GM23338 (cell line): ENCODE measurements at regions not wholly inside any gene's neighbourhood (a gene's known extent, or its start where the extent isn't known, plus 50 kb on each side); places are given as distances from the start of the nearest gene placed in this dataset.
A peak's percentile ranks its signal among the peaks of the same experiment; 100 is the strongest.

Experiments
- ATAC-seq: fragments of 200-7000 bp; cut with Tn5 transposase; 3 replicates; pipeline ENCODE4 v1.9.1; 2020
- DNase-seq: peaks from one replicate; pipeline ENCODE4 v3.0.0-alpha.2; 2015; ENCODE audit warnings: low spot score
- H2AFZ ChIP-seq: fragments of 200-600 bp; sonication (generic); 2 replicates; pipeline ENCODE4 v1.8.0; 2016; ENCODE audit warnings: antibody characterized with exemption, mild to moderate bottlenecking, moderate library complexity
- H3F3A ChIP-seq: fragments of 200-600 bp; sonication (generic); replicated peaks from 2 replicates; pipeline ENCODE4 v1.8.0; 2017; ENCODE audit warnings: antibody characterized with exemption, mixed run types, low read depth
- H3K27ac ChIP-seq: fragments of 200-600 bp; sonication (generic); 2 replicates; pipeline ENCODE4 v1.6.1; 2016; ENCODE audit warnings: low read depth
- H3K27me3 ChIP-seq: fragments of 200-600 bp; sonication (generic); 2 replicates; pipeline ENCODE4 v1.8.0; 2016; ENCODE audit warnings: mild to moderate bottlenecking, mixed run types, moderate library complexity; ENCODE audit not compliant: insufficient read depth
- H3K36me3 ChIP-seq: fragments of 200-600 bp; sonication (generic); 2 replicates; pipeline ENCODE4 v1.8.0; 2016; ENCODE audit warnings: mild to moderate bottlenecking; ENCODE audit not compliant: insufficient read depth
- H3K4me1 ChIP-seq: fragments of 200-600 bp; sonication (generic); 2 replicates; pipeline ENCODE4 v1.8.0; 2016; ENCODE audit warnings: mild to moderate bottlenecking, moderate library complexity; ENCODE audit not compliant: insufficient read depth
- H3K4me2 ChIP-seq: fragments of 200-600 bp; sonication (generic); 2 replicates; pipeline ENCODE4 v1.7.1; 2017; ENCODE audit warnings: mixed run types
- H3K4me3 ChIP-seq: fragments of 200-600 bp; sonication (generic); 2 replicates; pipeline ENCODE4 v1.6.1; 2016; ENCODE audit warnings: mixed run types
- H3K79me2 ChIP-seq: fragments of 200-600 bp; sonication (generic); replicated peaks from 2 replicates; pipeline ENCODE4 v1.8.0; 2017; ENCODE audit warnings: mild to moderate bottlenecking; ENCODE audit not compliant: insufficient read depth
- H3K9me2 ChIP-seq: fragments of 200-600 bp; sonication (generic); 2 replicates; pipeline ENCODE4 v1.8.0; 2017; ENCODE audit not compliant: insufficient read depth
- H4K20me1 ChIP-seq: fragments of 200-600 bp; sonication (generic); replicated peaks from 2 replicates; pipeline ENCODE4 v1.8.0; 2017; ENCODE audit warnings: mild to moderate bottlenecking; ENCODE audit not compliant: insufficient read depth
- H3K27ac Mint-ChIP-seq: 2 replicates; pipeline ENCODE4 v1.8.0; 2020; ENCODE audit warnings: inconsistent platforms, mild to moderate bottlenecking, moderate library complexity, mixed read lengths
- H3K27me3 Mint-ChIP-seq: 3 replicates; pipeline ENCODE4 v1.8.0; 2022; ENCODE audit warnings: low read depth, mild to moderate bottlenecking, moderate library complexity, mixed read lengths, inconsistent platforms; ENCODE audit not compliant: insufficient read depth, poor library complexity
- H3K36me3 Mint-ChIP-seq: 3 replicates; pipeline ENCODE4 v1.8.0; 2021; ENCODE audit warnings: low read depth, mild to moderate bottlenecking, inconsistent platforms, moderate library complexity, mixed read lengths
- H3K4me1 Mint-ChIP-seq: 3 replicates; pipeline ENCODE4 v1.8.0; 2020; ENCODE audit warnings: mild to moderate bottlenecking, inconsistent platforms, mixed read lengths
- H3K4me3 Mint-ChIP-seq: 3 replicates; pipeline ENCODE4 v1.8.0; 2021; ENCODE audit warnings: moderate library complexity, mild to moderate bottlenecking, inconsistent platforms, mixed read lengths
- H3K9me3 Mint-ChIP-seq: 3 replicates; pipeline ENCODE4 v1.8.0; 2020; ENCODE audit warnings: moderate library complexity, mild to moderate bottlenecking, inconsistent platforms, mixed read lengths
- POLR2AphosphoS5 ChIP-seq: IDR thresholded peaks from 2 replicates; pipeline ENCODE4 v1.6.1; 2016; ENCODE audit warnings: antibody characterized with exemption, low read depth
- STAT1 ChIP-seq: IDR thresholded peaks from one replicate; pipeline ENCODE4 v1.6.1; 2016; ENCODE audit warnings: antibody characterized with exemption; ENCODE audit not compliant: unreplicated experiment
- TF ChIP-seq, protein P1 (sequence below): fragments of 250-450 bp; sonication (Bioruptor Pico); IDR thresholded peaks from 2 replicates; pipeline ENCODE4 v1.5.0; 2020; ENCODE audit warnings: mild to moderate bottlenecking, moderate library complexity

DNA sequence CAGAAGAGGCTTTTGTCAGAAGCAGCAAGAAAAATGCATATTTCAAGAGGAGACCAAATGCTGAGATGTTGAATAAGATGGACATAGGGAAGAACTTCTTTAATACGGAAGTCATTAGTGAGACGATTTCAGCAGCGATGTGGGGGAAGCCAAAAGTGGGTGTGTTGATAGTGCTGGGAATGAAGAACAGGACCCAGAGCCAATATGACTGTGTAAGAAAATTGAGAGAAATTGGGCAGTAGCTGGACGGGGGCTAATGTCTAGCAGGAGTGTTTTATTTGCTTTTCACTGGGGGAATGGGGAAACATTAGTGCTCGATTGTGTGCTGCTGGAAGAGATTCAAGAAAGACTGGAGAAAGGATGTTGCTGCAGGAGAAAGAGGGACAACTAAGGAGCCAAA is 788.7 kb upstream of the KLHL29 start:
- H3K4me1 Mint-ChIP-seq, result peaks cover 12% of the 10 kb centered on the region
- DNase-seq (no peak), ATAC-seq (no peak)
- Histone ChIP-seq H3K9me2 (no peaks in the 10 kb centered on the region), H2AFZ (no peak overlapping the region), H4K20me1 (no peaks in the 10 kb centered on the region), H3K79me2 (no peaks in the 10 kb centered on the region), H3K4me3 (no peak overlapping the region), H3F3A (no peaks in the 10 kb centered on the region), H3K27me3 (no peaks in the 10 kb centered on the region), H3K27ac (no peak overlapping the region), H3K36me3 (no peaks in the 10 kb centered on the region; the same call in 1 of the 2 replicates), H3K4me1 (no peaks in the 10 kb centered on the region), H3K4me2 (no peak overlapping the region)
- TF ChIP-seq STAT1 (no peak), POLR2AphosphoS5 (no peak)
- H3K27me3 Mint-ChIP-seq, result peaks cover 5% of the 10 kb centered on the region
- H3K4me3 Mint-ChIP-seq, result no peak overlapping the region
- H3K9me3 Mint-ChIP-seq, result peaks cover 6% of the 10 kb centered on the region; the same call in 2 of the 3 replicates
- H3K36me3 Mint-ChIP-seq, result no peaks in the 10 kb centered on the region
- H3K27ac Mint-ChIP-seq, result no peak overlapping the region

DNA sequence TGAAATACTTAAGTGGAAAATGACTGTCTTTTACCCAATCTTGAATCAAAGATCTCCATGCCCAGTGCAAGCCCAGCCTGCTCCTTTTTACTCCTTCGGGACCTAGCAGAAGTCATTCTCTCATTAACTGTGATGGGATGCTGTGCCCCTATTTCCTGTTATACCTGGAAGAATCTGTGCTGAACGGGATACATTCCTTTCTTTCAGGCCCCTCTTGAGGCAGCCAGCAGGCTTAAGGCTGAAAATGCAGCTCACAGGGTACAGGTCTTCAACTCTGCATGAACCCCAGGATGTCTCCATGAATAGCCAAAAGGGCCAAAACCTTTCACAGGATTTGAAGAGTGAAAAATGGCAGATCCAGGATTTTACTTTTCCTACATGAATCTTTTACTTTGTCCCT is 784.8 kb upstream of the KLHL29 start:
- Histone ChIP-seq H3K36me3 (no peaks in the 10 kb centered on the region), H3K27me3 (no peaks in the 10 kb centered on the region), H3K4me1 (no peaks in the 10 kb centered on the region), H3K4me3 (no peak overlapping the region), H2AFZ (no peak overlapping the region), H3K27ac (no peak overlapping the region), H3K4me2 (no peak overlapping the region), H3F3A (no peaks in the 10 kb centered on the region), H3K79me2 (no peaks in the 10 kb centered on the region), H3K9me2 (no peaks in the 10 kb centered on the region), H4K20me1 (no peaks in the 10 kb centered on the region)
- Mint-ChIP-seq H3K27me3 (peaks cover 3% of the 10 kb centered on the region), H3K4me3 (no peak overlapping the region), H3K4me1 (peaks cover 15% of the 10 kb centered on the region), H3K27ac (peak overlapping the region; percentile 66; the same call in 1 of the 2 replicates), H3K9me3 (no peaks in the 10 kb centered on the region), H3K36me3 (no peaks in the 10 kb centered on the region)
- peak; percentile 95 for ATAC-seq
- no peak for TF ChIP-seq POLR2AphosphoS5
- TF ChIP-seq, protein P1, sequence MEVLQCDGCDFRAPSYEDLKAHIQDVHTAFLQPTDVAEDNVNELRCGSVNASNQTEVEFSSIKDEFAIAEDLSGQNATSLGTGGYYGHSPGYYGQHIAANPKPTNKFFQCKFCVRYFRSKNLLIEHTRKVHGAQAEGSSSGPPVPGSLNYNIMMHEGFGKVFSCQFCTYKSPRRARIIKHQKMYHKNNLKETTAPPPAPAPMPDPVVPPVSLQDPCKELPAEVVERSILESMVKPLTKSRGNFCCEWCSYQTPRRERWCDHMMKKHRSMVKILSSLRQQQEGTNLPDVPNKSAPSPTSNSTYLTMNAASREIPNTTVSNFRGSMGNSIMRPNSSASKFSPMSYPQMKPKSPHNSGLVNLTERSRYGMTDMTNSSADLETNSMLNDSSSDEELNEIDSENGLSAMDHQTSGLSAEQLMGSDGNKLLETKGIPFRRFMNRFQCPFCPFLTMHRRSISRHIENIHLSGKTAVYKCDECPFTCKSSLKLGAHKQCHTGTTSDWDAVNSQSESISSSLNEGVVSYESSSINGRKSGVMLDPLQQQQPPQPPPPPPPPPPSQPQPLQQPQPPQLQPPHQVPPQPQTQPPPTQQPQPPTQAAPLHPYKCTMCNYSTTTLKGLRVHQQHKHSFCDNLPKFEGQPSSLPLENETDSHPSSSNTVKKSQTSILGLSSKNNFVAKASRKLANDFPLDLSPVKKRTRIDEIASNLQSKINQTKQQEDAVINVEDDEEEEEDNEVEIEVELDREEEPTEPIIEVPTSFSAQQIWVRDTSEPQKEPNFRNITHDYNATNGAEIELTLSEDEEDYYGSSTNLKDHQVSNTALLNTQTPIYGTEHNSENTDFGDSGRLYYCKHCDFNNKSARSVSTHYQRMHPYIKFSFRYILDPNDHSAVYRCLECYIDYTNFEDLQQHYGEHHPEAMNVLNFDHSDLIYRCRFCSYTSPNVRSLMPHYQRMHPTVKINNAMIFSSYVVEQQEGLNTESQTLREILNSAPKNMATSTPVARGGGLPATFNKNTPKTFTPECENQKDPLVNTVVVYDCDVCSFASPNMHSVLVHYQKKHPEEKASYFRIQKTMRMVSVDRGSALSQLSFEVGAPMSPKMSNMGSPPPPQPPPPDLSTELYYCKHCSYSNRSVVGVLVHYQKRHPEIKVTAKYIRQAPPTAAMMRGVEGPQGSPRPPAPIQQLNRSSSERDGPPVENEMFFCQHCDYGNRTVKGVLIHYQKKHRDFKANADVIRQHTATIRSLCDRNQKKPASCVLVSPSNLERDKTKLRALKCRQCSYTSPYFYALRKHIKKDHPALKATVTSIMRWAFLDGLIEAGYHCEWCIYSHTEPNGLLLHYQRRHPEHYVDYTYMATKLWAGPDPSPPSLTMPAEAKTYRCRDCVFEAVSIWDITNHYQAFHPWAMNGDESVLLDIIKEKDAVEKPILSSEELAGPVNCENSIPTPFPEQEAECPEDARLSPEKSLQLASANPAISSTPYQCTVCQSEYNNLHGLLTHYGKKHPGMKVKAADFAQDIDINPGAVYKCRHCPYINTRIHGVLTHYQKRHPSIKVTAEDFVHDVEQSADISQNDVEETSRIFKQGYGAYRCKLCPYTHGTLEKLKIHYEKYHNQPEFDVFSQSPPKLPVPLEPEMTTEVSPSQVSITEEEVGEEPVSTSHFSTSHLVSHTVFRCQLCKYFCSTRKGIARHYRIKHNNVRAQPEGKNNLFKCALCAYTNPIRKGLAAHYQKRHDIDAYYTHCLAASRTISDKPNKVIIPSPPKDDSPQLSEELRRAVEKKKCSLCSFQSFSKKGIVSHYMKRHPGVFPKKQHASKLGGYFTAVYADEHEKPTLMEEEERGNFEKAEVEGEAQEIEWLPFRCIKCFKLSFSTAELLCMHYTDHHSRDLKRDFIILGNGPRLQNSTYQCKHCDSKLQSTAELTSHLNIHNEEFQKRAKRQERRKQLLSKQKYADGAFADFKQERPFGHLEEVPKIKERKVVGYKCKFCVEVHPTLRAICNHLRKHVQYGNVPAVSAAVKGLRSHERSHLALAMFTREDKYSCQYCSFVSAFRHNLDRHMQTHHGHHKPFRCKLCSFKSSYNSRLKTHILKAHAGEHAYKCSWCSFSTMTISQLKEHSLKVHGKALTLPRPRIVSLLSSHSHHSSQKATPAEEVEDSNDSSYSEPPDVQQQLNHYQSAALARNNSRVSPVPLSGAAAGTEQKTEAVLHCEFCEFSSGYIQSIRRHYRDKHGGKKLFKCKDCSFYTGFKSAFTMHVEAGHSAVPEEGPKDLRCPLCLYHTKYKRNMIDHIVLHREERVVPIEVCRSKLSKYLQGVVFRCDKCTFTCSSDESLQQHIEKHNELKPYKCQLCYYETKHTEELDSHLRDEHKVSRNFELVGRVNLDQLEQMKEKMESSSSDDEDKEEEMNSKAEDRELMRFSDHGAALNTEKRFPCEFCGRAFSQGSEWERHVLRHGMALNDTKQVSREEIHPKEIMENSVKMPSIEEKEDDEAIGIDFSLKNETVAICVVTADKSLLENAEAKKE (CRISPR knock-in tag), result peak; percentile 37; the same call in 1 of the 2 replicates
- DNase-seq, result peak; percentile 47
